PC-3 (cell line): ENCODE measurements at regions not wholly inside any gene's neighbourhood (a gene's known extent, or its start where the extent isn't known, plus 50 kb on each side); places are given as distances from the start of the nearest gene placed in this dataset.

Experiments
- CTCF ChIP-seq: fragments of 300-600 bp; sonication (generic); conservative IDR thresholded peaks from 2 replicates; pipeline ENCODE4 v1.5.1; 2017; ENCODE audit warnings: antibody characterized with exemption, low read depth, mild to moderate bottlenecking, low read length
- EZH2 ChIP-seq: fragments of 300-600 bp; sonication (generic); IDR thresholded peaks from one replicate; pipeline ENCODE4 v1.6.1; 2017; ENCODE audit warnings: antibody characterized with exemption, mild to moderate bottlenecking, low read length; ENCODE audit not compliant: unreplicated experiment

- TF ChIP-seq CTCF (no peak), EZH2 (no peak)
Measured at GRCh38 chr14:89626233-89626806, 209.3 kb upstream of the FOXN3 start.
